A673 (cell line): ENCODE measurements at regions not wholly inside any gene's neighbourhood (a gene's known extent, or its start where the extent isn't known, plus 50 kb on each side); places are given as distances from the start of the nearest gene placed in this dataset.

Source experiments
- BruUV-seq: library from RNA; stranded (reverse); fragments of 400-500 nt; replicated peaks from 2 replicates; lab custom pipeline; 2021; lab: Mats Ljungman, UMichigan
- CTCF ChIA-PET: fragments of 300-600 bp; sonication (Branson Sonifier 250); formaldehyde crosslinking; loops from one replicate; lab custom pipeline; 2022; ENCODE audit warnings: antibody characterized with exemption; lab: Charles Lee
- POLR2A ChIA-PET: fragments of 300-600 bp; sonication (Branson Sonifier 250); formaldehyde crosslinking; loops from one replicate; lab custom pipeline; 2022; ENCODE audit warnings: antibody characterized with exemption; ENCODE audit not compliant: low non-redundant PET; lab: Charles Lee
- DNase-seq: peaks from one replicate; pipeline ENCODE4 v3.0.0-alpha.2; 2015; ENCODE audit warnings: low spot score
- H3K27ac ChIP-seq: fragments of 200-600 bp; sonication (generic); 2 replicates; pipeline ENCODE4 v1.5.1; 2016; ENCODE audit warnings: mixed run types, low read depth, mild to moderate bottlenecking, mixed read lengths, antibody characterized with exemption, low read length; ENCODE audit not compliant: poor library complexity, severe bottlenecking
- H3K27me3 ChIP-seq: fragments of 200-600 bp; sonication (generic); replicated peaks from 2 replicates; pipeline ENCODE4 v1.6.1; 2017; ENCODE audit warnings: mixed run types, low read depth, mild to moderate bottlenecking, mixed read lengths, antibody characterized with exemption, low read length; ENCODE audit not compliant: insufficient read depth, poor library complexity
- H3K36me3 ChIP-seq: fragments of 200-600 bp; sonication (generic); 2 replicates; pipeline ENCODE4 v1.6.1; 2016; ENCODE audit warnings: mixed run types, mild to moderate bottlenecking, mixed read lengths, antibody characterized with exemption, low read length; ENCODE audit not compliant: insufficient read depth, poor library complexity, severe bottlenecking
- H3K4me1 ChIP-seq: fragments of 200-600 bp; sonication (generic); 2 replicates; pipeline ENCODE4 v1.6.1; 2017; ENCODE audit warnings: mixed run types, mild to moderate bottlenecking, mixed read lengths, antibody characterized with exemption, low read length; ENCODE audit not compliant: insufficient read depth, poor library complexity, severe bottlenecking
- H3K4me3 ChIP-seq: fragments of 200-600 bp; sonication (generic); 2 replicates; pipeline ENCODE4 v1.5.1; 2016; ENCODE audit warnings: low read depth, mixed run types, mild to moderate bottlenecking, mixed read lengths, low read length; ENCODE audit not compliant: poor library complexity, severe bottlenecking
- H3K9me3 ChIP-seq: fragments of 200-600 bp; sonication (generic); 2 replicates; pipeline ENCODE4 v1.6.1; 2016; ENCODE audit warnings: mixed run types, low read depth, mild to moderate bottlenecking, mixed read lengths, antibody characterized with exemption, low read length; ENCODE audit not compliant: poor library complexity, severe bottlenecking
- EZH2 ChIP-seq: fragments of 200-600 bp; sonication (generic); IDR thresholded peaks from 2 replicates; pipeline ENCODE4 v1.6.1; 2017; ENCODE audit warnings: borderline replicate concordance, low read depth, mild to moderate bottlenecking, mixed read lengths, antibody characterized with exemption, low read length; ENCODE audit not compliant: poor library complexity, severe bottlenecking
- intact Hi-C: fragments of 100-400 bp; cut with micrococcal nuclease; formaldehyde crosslinking; loops from one replicate; pipeline ENCODE4 v1.10.0; 2022; ENCODE audit not compliant: unreplicated experiment
- TF ChIP-seq, protein P1 (sequence below): fragments of 300-800, 200-600 bp; sonication (generic); conservative IDR thresholded peaks from 2 replicates; pipeline ENCODE4 v1.5.1; 2017; ENCODE audit warnings: low read depth, mild to moderate bottlenecking, antibody characterized with exemption, low read length, moderate library complexity, mixed read lengths

DNA sequence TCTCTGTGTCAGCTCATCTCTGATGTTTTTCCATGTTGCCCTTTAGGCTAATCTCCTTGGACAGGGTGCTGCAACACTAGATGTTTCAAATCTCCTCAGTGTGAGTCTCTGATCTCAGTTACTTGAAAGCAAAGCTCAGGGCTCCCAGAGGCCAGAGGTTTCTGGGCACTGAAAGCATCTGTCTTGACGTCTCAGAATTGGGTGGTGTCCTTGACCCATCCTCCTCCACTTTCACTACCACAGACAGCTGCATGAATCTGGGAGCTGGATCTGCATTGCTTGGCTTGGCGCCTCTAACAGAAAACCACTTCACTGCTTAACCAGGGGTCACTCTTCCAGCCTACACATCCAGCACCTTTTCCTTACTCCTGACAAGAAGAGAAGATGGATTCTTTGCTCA is 399.4 kb downstream of the NXPE2 start:
- no peak for DNase-seq
- H3K9me3 ChIP-seq, result no peaks in the 10 kb centered on the region
- intact Hi-C loops, result no loop called here
- no TSS peak for BruUV-seq
- no peaks in the 10 kb centered on the region for H3K4me1 ChIP-seq
- no peak for TF ChIP-seq EZH2
- H3K27me3 ChIP-seq, result no peaks in the 10 kb centered on the region
- H3K4me3 ChIP-seq, result no peak overlapping the region
- no peaks in the 10 kb centered on the region for H3K36me3 ChIP-seq
- POLR2A ChIA-PET, result interaction anchor here (0.5 kb wide), 1 partner anchor 278 kb away, joined by 5 read pairs; no protein-coding TSS in a partner anchor
- CTCF ChIA-PET, result no interaction called here
- no peak overlapping the region for H3K27ac ChIP-seq

DNA sequence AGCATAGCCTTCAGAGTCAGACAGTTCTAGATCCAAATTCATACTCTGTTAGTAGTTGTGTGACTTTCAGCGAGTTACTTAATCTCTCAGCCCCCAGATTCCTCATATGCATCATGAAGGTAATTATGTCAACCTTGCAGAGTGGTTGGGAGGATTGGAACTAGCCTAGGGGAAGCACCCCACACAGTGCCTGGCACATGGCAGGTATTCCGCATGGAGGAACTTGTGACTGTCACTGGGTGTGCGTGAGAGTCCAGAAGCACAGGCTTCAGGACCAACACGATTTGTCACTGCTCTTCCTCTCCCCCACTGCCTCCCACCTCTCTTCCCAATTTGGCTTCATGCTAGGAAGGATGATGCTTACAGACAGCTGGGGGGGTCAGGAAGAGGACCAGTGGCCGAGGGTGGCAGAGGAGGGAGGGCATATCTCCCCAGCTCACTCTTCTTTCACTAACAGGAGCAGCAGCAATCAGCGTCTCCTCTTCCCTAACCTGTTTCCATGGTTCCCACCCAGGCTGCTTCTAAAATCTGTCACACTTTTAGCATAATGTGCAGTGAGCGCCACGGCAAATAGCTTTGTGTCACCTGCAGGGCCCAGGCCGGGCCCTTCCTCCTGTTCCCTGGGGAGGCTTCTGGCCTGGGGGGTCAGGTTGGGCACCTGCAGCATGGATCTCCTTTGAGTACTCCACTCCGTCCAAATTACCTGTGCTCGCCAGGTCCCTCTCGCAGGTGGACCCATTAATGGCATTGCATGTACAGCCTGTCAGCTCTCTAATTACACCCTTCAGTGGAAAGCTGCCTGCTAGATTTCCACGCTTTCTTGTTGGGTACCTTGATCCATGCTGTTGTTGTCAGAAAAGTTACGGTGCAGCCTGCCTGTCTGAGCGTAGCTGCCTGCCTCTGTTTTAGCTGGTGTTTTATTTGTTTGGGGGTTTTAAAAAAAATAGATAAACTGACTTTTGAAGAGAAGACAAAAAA is 400.4 kb downstream of the NXPE2 start:
- no peaks in the 10 kb centered on the region for H3K4me1 ChIP-seq
- BruUV-seq, result no TSS peak
- CTCF ChIA-PET, result no interaction called here
- DNase-seq, result no peak
- no peak overlapping the region for H3K4me3 ChIP-seq
- TF ChIP-seq, protein P1, sequence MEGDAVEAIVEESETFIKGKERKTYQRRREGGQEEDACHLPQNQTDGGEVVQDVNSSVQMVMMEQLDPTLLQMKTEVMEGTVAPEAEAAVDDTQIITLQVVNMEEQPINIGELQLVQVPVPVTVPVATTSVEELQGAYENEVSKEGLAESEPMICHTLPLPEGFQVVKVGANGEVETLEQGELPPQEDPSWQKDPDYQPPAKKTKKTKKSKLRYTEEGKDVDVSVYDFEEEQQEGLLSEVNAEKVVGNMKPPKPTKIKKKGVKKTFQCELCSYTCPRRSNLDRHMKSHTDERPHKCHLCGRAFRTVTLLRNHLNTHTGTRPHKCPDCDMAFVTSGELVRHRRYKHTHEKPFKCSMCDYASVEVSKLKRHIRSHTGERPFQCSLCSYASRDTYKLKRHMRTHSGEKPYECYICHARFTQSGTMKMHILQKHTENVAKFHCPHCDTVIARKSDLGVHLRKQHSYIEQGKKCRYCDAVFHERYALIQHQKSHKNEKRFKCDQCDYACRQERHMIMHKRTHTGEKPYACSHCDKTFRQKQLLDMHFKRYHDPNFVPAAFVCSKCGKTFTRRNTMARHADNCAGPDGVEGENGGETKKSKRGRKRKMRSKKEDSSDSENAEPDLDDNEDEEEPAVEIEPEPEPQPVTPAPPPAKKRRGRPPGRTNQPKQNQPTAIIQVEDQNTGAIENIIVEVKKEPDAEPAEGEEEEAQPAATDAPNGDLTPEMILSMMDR, result no peak
- TF ChIP-seq EZH2, result no peak
- POLR2A ChIA-PET, result interaction anchor here (0.5 kb wide), 1 partner anchor 1178 kb away, joined by 9 read pairs; no protein-coding TSS in a partner anchor
- intact Hi-C loops, result no loop called here
- no peaks in the 10 kb centered on the region for H3K36me3 ChIP-seq
- H3K9me3 ChIP-seq, result no peaks in the 10 kb centered on the region
- no peaks in the 10 kb centered on the region for H3K27me3 ChIP-seq
- no peak overlapping the region for H3K27ac ChIP-seq

DNA sequence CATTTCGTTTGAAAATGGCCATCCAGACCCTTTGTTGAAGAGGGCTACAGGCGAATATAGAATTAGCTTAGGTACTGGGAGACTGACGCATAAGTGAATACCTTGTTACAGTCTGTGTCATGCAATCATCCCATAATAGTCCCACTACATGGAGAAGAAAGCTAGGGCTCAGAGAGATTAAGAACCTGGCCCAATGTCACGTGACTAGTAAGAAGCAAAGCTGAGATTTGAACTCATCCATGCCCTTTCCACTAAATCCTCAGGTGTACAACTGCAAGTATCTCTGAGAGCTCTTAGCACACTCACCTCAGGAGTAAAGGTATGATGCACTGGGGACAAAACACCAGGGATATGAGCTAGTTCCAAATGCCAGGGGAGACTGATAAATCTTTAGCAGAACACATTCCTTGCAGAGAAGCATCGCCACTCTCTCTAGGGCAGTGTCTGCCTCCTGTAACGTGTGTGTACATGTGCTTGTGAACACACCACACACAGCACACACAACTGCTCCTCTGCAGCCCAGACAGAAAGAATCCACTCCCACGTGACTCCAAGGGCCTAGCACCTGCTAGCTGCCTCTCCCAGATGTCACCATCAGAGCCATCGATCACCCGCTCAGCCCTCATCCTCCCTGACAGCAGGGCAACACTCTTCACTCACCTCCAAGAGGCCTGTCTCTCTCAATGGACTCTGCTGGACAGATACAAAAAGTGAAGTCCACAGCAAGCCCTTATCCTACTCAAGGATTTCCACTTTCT is 402.8 kb downstream of the NXPE2 start:
- BruUV-seq, result no TSS peak
- H3K27me3 ChIP-seq, result no peaks in the 10 kb centered on the region
- DNase-seq, result no peak
- TF ChIP-seq EZH2, result no peak
- H3K9me3 ChIP-seq, result no peaks in the 10 kb centered on the region
- no peaks in the 10 kb centered on the region for H3K4me1 ChIP-seq
- ChIA-PET CTCF (no interaction called here), POLR2A (no interaction called here)
- H3K36me3 ChIP-seq, result no peaks in the 10 kb centered on the region
- H3K4me3 ChIP-seq, result no peak overlapping the region
- intact Hi-C loops, result no loop called here
- H3K27ac ChIP-seq, result no peak overlapping the region

DNA sequence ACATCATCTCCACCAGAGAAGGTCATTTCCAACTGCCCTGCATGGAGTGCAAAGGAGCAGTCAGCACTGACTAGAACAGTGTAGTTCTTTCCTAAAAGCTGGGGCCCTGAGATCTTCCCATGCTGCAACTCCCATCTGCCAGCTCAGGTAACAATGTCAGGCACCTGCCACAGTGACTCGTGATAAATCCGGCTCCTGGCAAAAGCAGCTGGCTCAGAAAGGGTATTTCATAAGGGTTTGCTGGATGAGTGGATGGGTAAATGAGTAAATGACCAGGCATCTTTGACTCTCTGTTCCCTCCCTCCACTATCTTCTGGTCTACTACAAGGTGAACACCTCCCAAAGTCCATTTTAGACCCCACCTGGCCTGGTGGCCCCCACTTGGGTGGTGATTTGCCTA is 403.6 kb downstream of the NXPE2 start:
- CTCF ChIA-PET, result no interaction called here
- POLR2A ChIA-PET, result no interaction called here
- intact Hi-C loops, result no loop called here

More for the DNA sequence above, 403.6 kb downstream of the NXPE2 start:
- no TSS peak for BruUV-seq
- H3K9me3 ChIP-seq, result no peaks in the 10 kb centered on the region
- H3K4me3 ChIP-seq, result no peak overlapping the region
- no peaks in the 10 kb centered on the region for H3K4me1 ChIP-seq
- H3K27me3 ChIP-seq, result no peaks in the 10 kb centered on the region
- no peak for DNase-seq
- H3K36me3 ChIP-seq, result no peaks in the 10 kb centered on the region
- H3K27ac ChIP-seq, result no peak overlapping the region
- TF ChIP-seq, protein P1, result no peak
- TF ChIP-seq EZH2, result no peak
